IMR-90 (cell line): ENCODE measurements at regions not wholly inside any gene's neighbourhood (a gene's known extent, or its start where the extent isn't known, plus 50 kb on each side); places are given as distances from the start of the nearest gene placed in this dataset.

Experiments used
- ATAC-seq: fragments of 200-7000 bp; cut with Tn5 transposase; 2 replicates; pipeline ENCODE4 v1.9.1; 2020; ENCODE audit warnings: low read depth, mild to moderate bottlenecking, moderate library complexity
- BruUV-seq: library from RNA; stranded (reverse); fragments of 400-500 nt; replicated peaks from 2 replicates; lab custom pipeline; 2021; lab: Mats Ljungman, UMichigan
- CTCF ChIA-PET: fragments of 300-600 bp; formaldehyde crosslinking; extraction: SDS; loops from one replicate; lab custom pipeline; 2021; ENCODE audit warnings: antibody characterized with exemption; lab: Yijun Ruan, JAX
- POLR2A ChIA-PET: fragments of 300-600 bp; sonication (Branson Sonifier 250); formaldehyde crosslinking; loops from one replicate; lab custom pipeline; 2022; ENCODE audit warnings: antibody characterized with exemption; ENCODE audit not compliant: unreplicated experiment; lab: Charles Lee
- DNase-seq: peaks from one replicate; pipeline ENCODE4 v3.0.0; 2013
- H2AFZ ChIP-seq: replicated peaks from 2 replicates; pipeline ENCODE3; 2013; ENCODE audit warnings: low read length, mild to moderate bottlenecking; ENCODE audit not compliant: poor library complexity
- H2AK5ac ChIP-seq: 2 replicates; pipeline ENCODE4 v1.6.1; 2013; ENCODE audit warnings: low read depth, low read length, inconsistent platforms
- H2AK9ac ChIP-seq: replicated peaks from 2 replicates; pipeline ENCODE3; 2013; ENCODE audit warnings: mild to moderate bottlenecking, low read depth, low read length, moderate library complexity; ENCODE audit not compliant: poor library complexity
- H2BK120ac ChIP-seq: 2 replicates; pipeline ENCODE4 v1.6.1; 2013; ENCODE audit warnings: low read depth, low read length, inconsistent platforms
- H2BK15ac ChIP-seq: 3 replicates; pipeline ENCODE4 v1.6.1; 2013; ENCODE audit warnings: low read depth, low read length, inconsistent platforms
- H2BK20ac ChIP-seq: 2 replicates; pipeline ENCODE4 v1.6.1; 2013; ENCODE audit warnings: low read depth, mild to moderate bottlenecking, inconsistent platforms, low read length, moderate library complexity
- H2BK5ac ChIP-seq: 2 replicates; pipeline ENCODE4 v1.6.1; 2013; ENCODE audit warnings: mild to moderate bottlenecking, low read depth, low read length, inconsistent platforms; ENCODE audit not compliant: poor library complexity, severe bottlenecking
- H3K14ac ChIP-seq: replicated peaks from 2 replicates; pipeline ENCODE4 v1.6.1; 2013; ENCODE audit warnings: low read depth, low read length, inconsistent platforms
- H3K18ac ChIP-seq: 2 replicates; pipeline ENCODE4 v1.6.1; 2013; ENCODE audit warnings: low read depth, low read length, control low read depth
- H3K23ac ChIP-seq: 2 replicates; pipeline ENCODE4 v1.6.1; 2013; ENCODE audit warnings: low read depth, low read length, inconsistent platforms
- H3K27ac ChIP-seq: 2 replicates; pipeline ENCODE4 v1.5.1; 2013; ENCODE audit warnings: mild to moderate bottlenecking, control low read depth, low read length; ENCODE audit not compliant: insufficient read depth
- H3K27me3 ChIP-seq: 2 replicates; pipeline ENCODE4 v1.6.1; 2013; ENCODE audit warnings: low read length; ENCODE audit not compliant: control insufficient read depth, insufficient read depth
- H3K36me3 ChIP-seq: 2 replicates; pipeline ENCODE4 v1.6.1; 2013; ENCODE audit warnings: low read length, mixed read lengths; ENCODE audit not compliant: control insufficient read depth, insufficient read depth
- H3K4ac ChIP-seq: 2 replicates; pipeline ENCODE4 v1.6.1; 2013; ENCODE audit warnings: low read depth, low read length, inconsistent platforms
- H3K4me1 ChIP-seq: 2 replicates; pipeline ENCODE4 v1.6.1; 2013; ENCODE audit warnings: low read length, mixed read lengths; ENCODE audit not compliant: control insufficient read depth, insufficient read depth
- H3K4me2 ChIP-seq: 2 replicates; pipeline ENCODE4 v1.6.1; 2013; ENCODE audit warnings: low read depth, mild to moderate bottlenecking, control low read depth, low read length, moderate library complexity
- H3K4me3 ChIP-seq: 2 replicates; pipeline ENCODE4 v1.5.1; 2013; ENCODE audit warnings: low read depth, mild to moderate bottlenecking, control low read depth, low read length, moderate library complexity; ENCODE audit not compliant: insufficient read depth
- H3K56ac ChIP-seq: 2 replicates; pipeline ENCODE4 v1.6.1; 2013; ENCODE audit warnings: low read length, inconsistent platforms; ENCODE audit not compliant: insufficient read depth; ENCODE audit errors: extremely low read depth
- H3K79me1 ChIP-seq, 2 experiments: 2 replicates each; pipeline ENCODE4 v1.6.1; 2013; ENCODE audit warnings: low read length in 2 of 2, inconsistent platforms in 1 of 2, low read depth in 1 of 2
- H3K9ac ChIP-seq: 2 replicates; pipeline ENCODE4 v1.6.1; 2013; ENCODE audit warnings: low read depth, low read length, control low read depth
- H3K9me1 ChIP-seq: 2 replicates; pipeline ENCODE4 v1.6.1; 2013; ENCODE audit warnings: low read length, inconsistent platforms; ENCODE audit not compliant: insufficient read depth
- H3K9me3 ChIP-seq: 2 replicates; pipeline ENCODE4 v1.6.1; 2013; ENCODE audit warnings: low read length; ENCODE audit not compliant: control insufficient read depth, insufficient read depth
- H4K20me1 ChIP-seq: 2 replicates; pipeline ENCODE4 v1.6.1; 2013; ENCODE audit warnings: low read length, inconsistent platforms; ENCODE audit not compliant: insufficient read depth
- H4K5ac ChIP-seq: 2 replicates; pipeline ENCODE4 v1.6.1; 2013; ENCODE audit warnings: mild to moderate bottlenecking, low read depth, low read length, control low read depth
- H4K8ac ChIP-seq, 2 experiments: 2 replicates each; pipeline ENCODE4 v1.6.1; 2013; ENCODE audit warnings: low read depth in 2 of 2, low read length in 2 of 2, control low read depth in 1 of 2, inconsistent platforms in 1 of 2
- H4K91ac ChIP-seq: 2 replicates; pipeline ENCODE4 v1.6.1; 2013; ENCODE audit warnings: low read depth, low read length, inconsistent platforms; ENCODE audit not compliant: insufficient read depth
- FOS ChIP-seq: fragments of 150-350 bp; IDR thresholded peaks from 2 replicates; pipeline ENCODE4 v1.6.1; 2016; ENCODE audit warnings: low read depth, low read length
- WGBS, 2 experiments: methylation state at CpG; one replicate each; pipeline versions ENCODE4 v1.1.5 to v1.1.7; 2013; ENCODE audit warnings: missing lambda C conversion rate in 2 of 2; ENCODE audit not compliant: insufficient read length in 1 of 2; ENCODE audit errors: extremely low coverage in 2 of 2; 5-methylcytosine and 5-hydroxymethylcytosine counted together
- dilution Hi-C: fragments of 300-500 bp; cut with HindIII; formaldehyde crosslinking; loops from one replicate; pipeline ENCODE4 v1.14.3; 2018; ENCODE audit warnings: low sequenced_read_pairs; ENCODE audit not compliant: unreplicated experiment
- in situ Hi-C: fragments of 300-500 bp; cut with MboI; formaldehyde crosslinking; loops from 3 replicates; pipeline ENCODE4 v1.14.3; 2019; ENCODE audit warnings: low sequenced_read_pairs, inconsistent platforms, mixed read lengths
- intact Hi-C: fragments of 100-400 bp; cut with micrococcal nuclease; formaldehyde crosslinking; loops from 2 replicates; pipeline ENCODE4 v1.10.0; 2022
- TF ChIP-seq, protein P1 (sequence below): conservative IDR thresholded peaks from 2 replicates; pipeline ENCODE4 v1.5.1; 2012; ENCODE audit warnings: mild to moderate bottlenecking, low read depth, low read length, improper control_type of control experiment

GRCh38 chr12:111221062-111222026 is 147.6 kb downstream of the PHETA1 start:
- Histone ChIP-seq H2BK20ac (no peak overlapping the region), H4K20me1 (no peaks in the 10 kb centered on the region), H3K4me1 (no peaks in the 10 kb centered on the region), H3K14ac (no peak overlapping the region), H4K8ac (no peak overlapping the region), H3K9me1 (no peaks in the 10 kb centered on the region), H4K91ac (no peak overlapping the region), H2BK120ac (no peak overlapping the region), H2AK5ac (no peak overlapping the region), H3K79me1 (no peaks in the 10 kb centered on the region), H3K27me3 (no peaks in the 10 kb centered on the region), H3K4me2 (no peak overlapping the region), H3K56ac (no peak overlapping the region), H2BK5ac (no peak overlapping the region), H4K5ac (no peak overlapping the region), H2AFZ (no peak overlapping the region), H3K23ac (no peak overlapping the region), H2BK15ac (no peak overlapping the region), H3K4me3 (no peak overlapping the region), H2AK9ac (no peak overlapping the region), H3K36me3 (no peaks in the 10 kb centered on the region), H3K4ac (no peak overlapping the region), H3K9me3 (no peaks in the 10 kb centered on the region), H3K27ac (no peak overlapping the region), H3K9ac (no peak overlapping the region), H3K18ac (no peak overlapping the region)
- dilution Hi-C loops = no loop called here
- ATAC-seq (no peak), DNase-seq (no peak)
- ChIA-PET CTCF (no interaction called here), POLR2A (no interaction called here)
- WGBS, 2 experiments = 80% methylated on average over 1 of the region's 14 CpGs; no CpG with 5 or more reads in 1 of the 2 experiments
- no TSS peak for BruUV-seq
- no peak for TF ChIP-seq FOS
- TF ChIP-seq, protein P1, sequence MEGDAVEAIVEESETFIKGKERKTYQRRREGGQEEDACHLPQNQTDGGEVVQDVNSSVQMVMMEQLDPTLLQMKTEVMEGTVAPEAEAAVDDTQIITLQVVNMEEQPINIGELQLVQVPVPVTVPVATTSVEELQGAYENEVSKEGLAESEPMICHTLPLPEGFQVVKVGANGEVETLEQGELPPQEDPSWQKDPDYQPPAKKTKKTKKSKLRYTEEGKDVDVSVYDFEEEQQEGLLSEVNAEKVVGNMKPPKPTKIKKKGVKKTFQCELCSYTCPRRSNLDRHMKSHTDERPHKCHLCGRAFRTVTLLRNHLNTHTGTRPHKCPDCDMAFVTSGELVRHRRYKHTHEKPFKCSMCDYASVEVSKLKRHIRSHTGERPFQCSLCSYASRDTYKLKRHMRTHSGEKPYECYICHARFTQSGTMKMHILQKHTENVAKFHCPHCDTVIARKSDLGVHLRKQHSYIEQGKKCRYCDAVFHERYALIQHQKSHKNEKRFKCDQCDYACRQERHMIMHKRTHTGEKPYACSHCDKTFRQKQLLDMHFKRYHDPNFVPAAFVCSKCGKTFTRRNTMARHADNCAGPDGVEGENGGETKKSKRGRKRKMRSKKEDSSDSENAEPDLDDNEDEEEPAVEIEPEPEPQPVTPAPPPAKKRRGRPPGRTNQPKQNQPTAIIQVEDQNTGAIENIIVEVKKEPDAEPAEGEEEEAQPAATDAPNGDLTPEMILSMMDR = no peak
- in situ Hi-C loops = no loop called here
- intact Hi-C loops = no loop called here
